Cerebellar cortex (tissue), 1 donor: ENCODE measurements at regions not wholly inside any gene's neighbourhood (a gene's known extent, or its start where the extent isn't known, plus 50 kb on each side); places are given as distances from the start of the nearest gene placed in this dataset.

Experiments
- DNase-seq: peaks from one replicate; pipeline ENCODE4 v3.0.0-alpha.2; 2015; ENCODE audit warnings: low spot score

GRCh38 chr16:47971225-47971624, 184.6 kb downstream of the ABCC12 start:
- DNase-seq, result no peak

DNA sequence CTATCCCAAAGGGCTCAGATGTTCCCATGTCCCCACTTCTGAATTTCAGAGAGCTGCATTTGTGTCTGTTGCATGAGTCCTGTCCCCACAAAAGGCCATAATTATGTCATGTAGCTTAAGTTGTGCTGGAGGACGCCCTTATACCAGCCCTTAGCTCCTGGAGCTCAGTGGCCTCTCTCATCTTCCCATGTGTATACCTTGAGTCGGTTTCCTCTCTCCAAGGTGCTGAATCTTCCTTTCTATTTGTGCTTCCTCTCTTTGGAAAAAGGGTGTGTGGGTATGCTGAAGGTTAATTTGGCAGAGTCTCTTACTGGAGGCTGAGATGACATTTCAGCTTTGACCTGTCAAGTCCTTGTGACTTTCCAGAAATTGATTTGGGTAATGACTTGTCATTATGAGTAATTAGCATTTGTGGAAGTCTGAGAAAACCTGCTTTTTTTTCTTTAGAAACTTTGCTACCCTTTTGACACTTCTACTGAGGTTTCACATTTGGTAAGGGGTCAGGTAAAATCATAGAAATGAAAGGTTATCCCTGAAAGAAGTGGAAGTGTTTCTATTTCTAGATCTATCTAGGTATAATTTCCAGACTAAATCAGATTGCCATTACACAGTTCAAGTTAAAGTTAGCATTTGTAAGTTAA, 185.4 kb downstream of the ABCC12 start:
- no peak for DNase-seq

DNA sequence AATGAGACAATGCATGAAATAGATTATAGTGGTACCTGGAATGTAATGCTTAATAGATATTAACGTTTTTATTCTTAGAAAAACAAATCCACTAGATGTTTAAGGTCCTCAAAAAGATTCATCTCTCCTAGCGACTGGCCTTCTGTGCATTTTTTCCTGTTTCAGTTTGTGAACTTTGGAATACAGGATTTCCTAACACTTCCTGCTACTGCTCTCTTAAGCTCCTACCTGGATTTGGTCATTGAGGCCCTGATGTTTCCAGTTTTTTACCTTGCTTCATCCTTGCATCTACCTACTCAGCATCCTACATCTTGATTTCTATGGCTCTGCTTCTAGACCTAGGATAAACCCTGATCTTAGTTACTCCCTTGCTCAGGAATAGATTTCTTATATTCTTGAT, 188.4 kb downstream of the ABCC12 start:
- DNase-seq, result no peak

GRCh38 chr16:47966325-47966724, 189.5 kb downstream of the ABCC12 start:
- DNase-seq, result no peak

DNA sequence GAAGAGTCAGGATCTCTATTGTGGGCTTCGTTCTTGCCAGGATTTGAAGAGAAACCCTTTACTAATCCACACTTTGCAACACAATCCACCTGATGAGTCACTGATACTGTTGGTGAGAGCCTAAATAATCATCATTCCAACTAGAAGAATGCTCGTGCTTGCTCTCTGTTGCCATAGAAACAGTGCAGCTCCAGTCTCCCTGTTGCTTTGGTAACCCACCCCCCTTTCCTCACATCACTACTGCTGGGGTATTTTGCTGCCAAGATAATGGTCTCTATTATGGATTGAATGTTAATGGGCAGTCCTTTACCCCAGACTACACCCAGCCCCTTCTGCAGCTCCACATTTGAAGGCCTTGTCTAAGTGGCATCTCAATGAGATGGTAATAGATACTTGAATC, 190.4 kb downstream of the ABCC12 start:
- no peak for DNase-seq

- no peak for DNase-seq
Measured at GRCh38 chr16:47958726-47959125, 197.1 kb downstream of the ABCC12 start.

- peak; percentile 3 for DNase-seq
Measured at GRCh38 chr16:47956916-47957315, 198.9 kb downstream of the ABCC12 start.

- DNase-seq, result no peak
Measured at GRCh38 chr16:47949714-47950113, 206.1 kb downstream of the ABCC12 start.

- DNase-seq, result no peak
Measured at GRCh38 chr16:47949276-47949675, 206.5 kb downstream of the ABCC12 start.

GRCh38 chr16:47947723-47948122, 208.1 kb downstream of the ABCC12 start:
- DNase-seq, result no peak

DNA sequence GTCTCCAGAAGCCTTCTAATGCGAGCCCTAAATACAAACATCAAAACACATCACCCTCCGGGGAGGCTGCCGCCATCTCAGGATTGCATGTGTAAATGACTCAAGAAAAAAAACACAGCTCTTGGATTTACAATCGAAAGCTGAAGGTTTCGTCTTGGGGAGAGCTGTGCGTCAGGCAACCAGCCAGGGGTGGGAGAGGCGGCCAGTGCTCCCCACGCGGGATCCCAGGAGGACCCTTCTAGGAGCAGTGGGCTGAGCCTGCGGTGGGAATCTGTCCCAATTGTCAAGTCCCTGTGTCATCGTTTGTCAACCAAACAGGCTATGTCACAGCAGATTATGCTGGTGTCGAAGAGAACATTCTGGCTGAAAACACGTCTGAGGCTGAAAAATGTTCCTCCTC, 209.7 kb downstream of the ABCC12 start:
- no peak for DNase-seq

GRCh38 chr16:47944589-47944988, 211.2 kb downstream of the ABCC12 start:
- no peak for DNase-seq

- no peak for DNase-seq
Measured at GRCh38 chr16:47943235-47943634, 212.6 kb downstream of the ABCC12 start.

GRCh38 chr16:47940466-47940865, 215.3 kb downstream of the ABCC12 start:
- peak; percentile 16 for DNase-seq

DNA sequence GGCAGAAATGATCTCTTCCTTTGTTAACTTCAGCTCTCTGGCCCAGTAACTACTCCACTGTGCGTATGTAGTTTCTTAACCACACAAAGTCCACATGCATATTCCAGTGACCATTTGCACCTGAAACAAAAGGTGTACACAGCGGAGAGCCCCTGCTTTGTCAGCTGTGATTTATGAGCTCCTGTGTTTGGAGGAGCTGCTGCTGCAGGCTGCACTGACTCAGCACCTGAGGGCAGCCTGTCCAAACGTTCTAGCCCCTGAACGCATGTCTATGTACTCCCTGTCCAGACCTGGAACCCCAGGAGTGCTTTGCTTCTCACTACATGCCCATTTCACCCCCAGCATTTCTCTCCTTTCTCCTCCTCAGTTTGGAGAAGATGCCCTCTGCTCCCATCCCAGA, 216.1 kb downstream of the ABCC12 start:
- DNase-seq, result no peak

GRCh38 chr16:47938272-47938671, 217.5 kb downstream of the ABCC12 start:
- DNase-seq, result no peak

DNA sequence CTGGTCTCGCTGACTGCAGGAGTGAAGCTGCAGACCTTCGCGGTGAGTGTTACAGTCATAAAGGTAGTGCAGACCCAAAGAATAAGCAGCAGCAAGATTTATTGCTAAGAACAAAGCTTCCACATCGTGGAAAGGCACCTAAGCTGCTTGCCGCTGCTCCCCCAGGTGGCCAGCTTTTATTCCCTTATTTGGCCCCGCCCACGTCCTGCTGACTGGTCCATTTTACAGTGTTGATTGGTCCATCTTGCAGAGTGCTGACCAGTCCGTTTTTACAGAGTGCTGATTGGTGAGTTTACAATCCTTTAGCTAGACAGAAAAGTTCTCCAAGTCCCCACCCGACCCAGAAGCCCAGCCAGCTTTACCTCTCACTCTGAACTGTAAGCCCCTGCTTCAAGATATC, 227.8 kb downstream of the ABCC12 start:
- no peak for DNase-seq

- no peak for DNase-seq
Measured at GRCh38 chr16:47927330-47927729, 228.5 kb downstream of the ABCC12 start.

DNA sequence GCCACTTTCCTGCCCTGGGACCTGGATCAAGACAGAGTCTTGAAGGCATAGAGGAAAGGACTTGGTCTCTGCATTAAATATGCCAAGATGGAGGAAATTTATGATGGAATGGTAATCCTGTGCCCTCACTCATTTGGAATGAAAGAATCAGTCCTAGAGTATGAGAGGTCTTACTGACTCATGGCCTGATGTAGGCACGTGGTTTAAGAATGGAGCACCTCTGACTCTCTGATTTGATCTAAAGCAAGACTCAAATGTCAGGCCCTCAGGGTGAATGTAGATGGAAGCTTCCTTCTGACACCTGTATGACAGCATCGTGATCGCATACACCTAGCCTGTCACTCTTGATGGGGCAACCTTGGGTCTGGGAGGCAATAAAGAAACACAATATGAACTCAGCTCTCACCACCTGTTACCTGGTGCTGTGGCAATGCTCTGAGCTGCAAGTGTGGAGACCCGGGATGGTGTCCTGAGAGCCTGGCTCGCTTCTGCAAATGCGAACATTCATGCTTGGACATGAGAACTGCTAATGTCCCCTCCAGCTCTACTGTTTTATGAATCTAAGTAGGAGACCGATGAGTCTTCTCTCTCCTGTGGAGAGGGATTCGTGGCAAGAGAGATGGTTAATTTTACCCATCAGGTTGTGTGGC, 229.9 kb downstream of the ABCC12 start:
- DNase-seq, result no peak

DNA sequence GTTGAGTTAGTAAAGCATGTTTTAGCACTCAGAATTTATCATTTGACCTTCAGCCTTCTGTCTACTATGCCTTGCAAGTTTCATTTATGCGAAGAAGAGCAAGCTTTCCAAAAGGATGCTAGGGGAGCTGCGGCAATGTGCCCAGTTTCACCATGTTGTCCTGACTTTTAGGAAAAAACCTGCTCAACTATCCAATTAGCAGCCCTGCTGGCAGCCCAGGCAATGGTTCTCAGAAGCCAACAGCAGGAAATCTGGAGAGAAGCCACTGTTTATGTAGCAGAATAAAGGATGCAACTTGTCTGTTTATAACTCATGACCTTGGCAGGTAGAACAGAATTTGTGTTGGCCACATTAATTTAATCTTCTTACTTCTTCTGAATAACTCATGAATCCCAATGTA, 230.8 kb downstream of the ABCC12 start:
- peak; percentile 95 for DNase-seq

DNA sequence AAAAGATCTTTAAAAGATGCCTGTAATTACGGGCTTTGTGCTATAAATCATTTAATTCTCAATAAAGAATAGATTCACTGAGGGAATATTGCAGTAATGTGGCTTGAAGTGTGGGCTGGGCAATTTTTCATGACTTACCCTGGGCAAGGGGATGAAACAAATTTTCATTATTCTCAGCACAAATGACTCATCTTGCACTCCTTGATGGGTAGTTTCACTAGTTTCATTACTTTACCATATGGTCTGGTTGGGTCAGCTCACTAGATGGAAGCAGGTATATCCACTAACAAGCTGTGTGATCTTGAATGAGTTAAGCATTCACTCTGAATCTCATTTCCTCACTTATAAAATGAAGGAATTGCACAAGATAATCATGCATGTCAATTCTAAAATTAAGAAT, 234.3 kb downstream of the ABCC12 start:
- DNase-seq, result no peak

DNA sequence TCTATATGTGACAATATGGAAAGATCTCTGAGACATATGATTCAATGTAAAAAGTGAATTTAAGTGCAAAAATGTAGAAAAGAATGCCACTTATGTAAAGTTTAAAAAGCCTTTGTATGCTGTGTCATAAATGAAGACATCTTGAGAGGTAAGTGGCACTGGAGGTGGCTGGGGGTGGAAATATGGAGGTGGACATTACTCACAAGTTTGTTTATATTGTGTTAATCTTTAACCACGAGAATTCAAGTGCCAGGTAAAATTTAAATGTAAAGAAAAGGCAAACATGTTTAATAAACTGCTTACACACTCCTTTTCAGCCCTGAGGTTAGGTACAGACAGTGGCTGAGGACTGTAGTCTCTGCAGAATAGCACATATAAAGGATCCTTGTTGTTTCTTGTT, 235.1 kb downstream of the ABCC12 start:
- DNase-seq, result no peak

GRCh38 chr16:47917118-47917517, 238.7 kb downstream of the ABCC12 start:
- no peak for DNase-seq

DNA sequence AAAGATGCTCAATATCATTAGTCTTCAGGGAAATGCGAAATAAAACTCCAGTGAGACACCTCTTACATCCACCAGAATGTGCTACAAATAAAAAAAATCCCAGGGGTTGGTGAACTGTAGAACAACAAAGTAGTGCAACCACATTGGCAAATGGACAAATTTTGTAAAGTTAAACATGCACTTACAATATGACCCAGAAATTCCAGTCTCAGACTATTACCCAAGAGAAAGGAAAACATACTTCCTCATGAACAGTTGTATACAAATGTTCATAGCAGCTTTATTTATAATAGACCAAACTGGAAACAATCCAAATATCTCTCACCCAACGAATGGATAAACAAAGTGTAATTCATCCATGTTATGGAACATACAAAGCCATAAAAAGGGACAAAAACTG, 239.5 kb downstream of the ABCC12 start:
- DNase-seq, result no peak
